HG03469 (cell line): ENCODE measurements at regions not wholly inside any gene's neighbourhood (a gene's known extent, or its start where the extent isn't known, plus 50 kb on each side); places are given as distances from the start of the nearest gene placed in this dataset.

Source experiments
- ATAC-seq: cut with Tn5 transposase; IDR thresholded peaks from one replicate; pipeline ENCODE4 v1.9.1; 2021; ENCODE audit warnings: mild to moderate bottlenecking, moderate library complexity, moderate number of reproducible peaks; ENCODE audit not compliant: unreplicated experiment

GRCh38 chr4:134282680-134283079 is 81.1 kb upstream of the PABPC4L start:
- ATAC-seq, result no peak

GRCh38 chr4:134278675-134279074 is 77.1 kb upstream of the PABPC4L start:
- no peak for ATAC-seq

GRCh38 chr4:134276476-134276875 is 74.9 kb upstream of the PABPC4L start:
- ATAC-seq, result no peak

GRCh38 chr4:134260126-134260525 is 58.5 kb upstream of the PABPC4L start:
- no peak for ATAC-seq
